ENCODE measurements at regions not wholly inside any gene's neighbourhood (a gene's known extent, or its start where the extent isn't known, plus 50 kb on each side); places are given as distances from the start of the nearest gene placed in this dataset.
A peak's percentile ranks its signal among the peaks of the same experiment; 100 is the strongest.

DNA sequence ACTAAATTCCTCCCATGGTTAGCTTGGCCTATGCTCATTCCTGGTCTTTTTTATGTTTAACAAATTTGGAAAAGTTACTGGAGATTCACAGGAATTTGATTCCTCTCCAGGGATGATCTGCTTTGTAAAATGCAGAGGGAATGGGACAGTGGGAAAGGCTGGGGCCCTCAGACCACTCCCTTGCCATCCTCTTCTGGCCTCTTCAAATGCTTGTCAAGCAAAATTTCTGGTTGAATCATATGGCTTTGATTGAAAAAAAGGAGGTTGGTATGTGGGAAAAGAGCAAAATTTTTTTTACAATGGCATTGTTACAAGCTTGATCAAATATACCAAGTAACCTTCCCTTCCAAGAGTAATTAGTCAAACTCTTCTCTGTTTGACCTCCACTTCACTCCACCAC is 225.1 kb downstream of the PIK3R1 start:
- Histone ChIP-seq H3K27me3 (ENCODE audit: control insufficient read depth in 1 of 2, insufficient read depth in 2 of 2, low read length in 2 of 2) (no peaks in the 10 kb centered on the region), H3K27ac (ENCODE audit: low read depth in 1 of 2, low read length in 2 of 2) (no peak overlapping the region), H3K36me3 (ENCODE audit: insufficient read depth, low read length) (no peaks in the 10 kb centered on the region), H3K9me3 (ENCODE audit: control insufficient read depth in 1 of 2, insufficient read depth in 1 of 2, low read length in 2 of 2) (no peaks in the 10 kb centered on the region), H3K4me1 (ENCODE audit: insufficient read depth, low read length) (peaks cover 9% of the 10 kb centered on the region), H3K4me3 (ENCODE audit: low read length) (no peak overlapping the region)
- TF ChIP-seq, protein P1, sequence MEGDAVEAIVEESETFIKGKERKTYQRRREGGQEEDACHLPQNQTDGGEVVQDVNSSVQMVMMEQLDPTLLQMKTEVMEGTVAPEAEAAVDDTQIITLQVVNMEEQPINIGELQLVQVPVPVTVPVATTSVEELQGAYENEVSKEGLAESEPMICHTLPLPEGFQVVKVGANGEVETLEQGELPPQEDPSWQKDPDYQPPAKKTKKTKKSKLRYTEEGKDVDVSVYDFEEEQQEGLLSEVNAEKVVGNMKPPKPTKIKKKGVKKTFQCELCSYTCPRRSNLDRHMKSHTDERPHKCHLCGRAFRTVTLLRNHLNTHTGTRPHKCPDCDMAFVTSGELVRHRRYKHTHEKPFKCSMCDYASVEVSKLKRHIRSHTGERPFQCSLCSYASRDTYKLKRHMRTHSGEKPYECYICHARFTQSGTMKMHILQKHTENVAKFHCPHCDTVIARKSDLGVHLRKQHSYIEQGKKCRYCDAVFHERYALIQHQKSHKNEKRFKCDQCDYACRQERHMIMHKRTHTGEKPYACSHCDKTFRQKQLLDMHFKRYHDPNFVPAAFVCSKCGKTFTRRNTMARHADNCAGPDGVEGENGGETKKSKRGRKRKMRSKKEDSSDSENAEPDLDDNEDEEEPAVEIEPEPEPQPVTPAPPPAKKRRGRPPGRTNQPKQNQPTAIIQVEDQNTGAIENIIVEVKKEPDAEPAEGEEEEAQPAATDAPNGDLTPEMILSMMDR (IDR thresholded peaks at IDR 0.05) = no peak
- H3K27ac Mint-ChIP-seq = no peak overlapping the region
- ChIA-PET POLR2A (no interaction called here), CTCF (interaction anchor here (1.6 kb wide), 1 partner anchor 154 kb away, joined by 7 read pairs; no protein-coding TSS in a partner anchor)
- H3K9me3 Mint-ChIP-seq = no peaks in the 10 kb centered on the region
- peaks cover 12% of the 10 kb centered on the region for H3K4me1 Mint-ChIP-seq (ENCODE audit: low read depth)
- H3K27me3 Mint-ChIP-seq = no peaks in the 10 kb centered on the region
- intact Hi-C loops (cut with DNase I, micrococcal nuclease) = no loop called here
- H3K4me3 Mint-ChIP-seq = no peak overlapping the region
- DNase-seq (no peak), ATAC-seq (ENCODE audit: poor library complexity) (no peak)
- H3K36me3 Mint-ChIP-seq (ENCODE audit: low read depth) = no peaks in the 10 kb centered on the region

DNA sequence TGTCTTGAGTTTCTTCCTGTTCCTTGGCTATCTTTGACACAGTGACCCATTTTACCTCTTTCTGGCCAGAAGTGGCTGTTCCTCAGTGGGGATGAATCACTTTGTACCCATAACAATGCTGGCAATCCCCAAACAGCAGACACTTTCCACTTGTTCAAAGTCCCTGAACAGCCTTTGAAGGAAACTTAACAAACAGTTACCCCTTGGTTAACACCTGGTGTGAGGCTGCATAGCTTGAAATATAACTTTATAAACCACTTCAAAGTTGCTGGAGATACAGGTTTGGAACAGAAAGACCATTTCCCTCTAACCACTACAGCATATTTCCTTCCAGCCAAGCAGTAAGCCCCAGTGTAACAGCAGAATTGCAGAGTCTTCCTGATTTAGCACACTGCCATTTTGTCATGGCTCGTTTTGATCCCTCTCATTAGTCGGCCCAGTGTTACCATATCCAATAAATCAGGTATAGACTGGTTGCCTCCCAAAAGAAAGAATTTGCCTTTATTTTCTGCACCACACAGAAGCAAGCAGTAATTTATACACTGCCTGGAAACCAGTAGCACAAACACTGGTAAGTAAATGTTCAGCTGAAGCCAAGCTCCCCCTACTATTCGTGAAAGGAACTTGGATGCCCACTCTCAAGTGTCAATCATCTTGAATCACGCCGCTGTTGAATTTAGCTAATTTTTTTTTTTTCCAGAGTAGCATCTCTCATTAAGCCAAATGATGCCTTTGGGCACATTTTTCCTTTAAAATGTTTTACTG is 225.9 kb downstream of the PIK3R1 start:
- Histone ChIP-seq H3K27me3 (ENCODE audit: control insufficient read depth in 1 of 2, insufficient read depth in 2 of 2, low read length in 2 of 2) (no peaks in the 10 kb centered on the region), H3K4me3 (ENCODE audit: low read length) (no peak overlapping the region), H3K4me1 (ENCODE audit: insufficient read depth, low read length) (peaks cover 6% of the 10 kb centered on the region), H3K36me3 (ENCODE audit: insufficient read depth, low read length) (no peaks in the 10 kb centered on the region), H3K27ac (ENCODE audit: low read depth in 1 of 2, low read length in 2 of 2) (no peak overlapping the region), H3K9me3 (ENCODE audit: control insufficient read depth in 1 of 2, insufficient read depth in 1 of 2, low read length in 2 of 2) (no peaks in the 10 kb centered on the region)
- DNase-seq = peak in 3 of 14 experiments; percentile 29 to 65 (median 42)
- POLR2A ChIA-PET = interaction anchor here (0.7 to 1.1 kb wide), 2 partner anchors 154 to 155 kb away, joined by 3 read pairs; no protein-coding TSS in a partner anchor
- no peaks in the 10 kb centered on the region for H3K9me3 Mint-ChIP-seq
- H3K27ac Mint-ChIP-seq = no peak overlapping the region
- ATAC-seq (ENCODE audit: poor library complexity) = peak; percentile 17
- intact Hi-C loops (cut with DNase I, micrococcal nuclease) = no loop called here
- no peak overlapping the region for H3K4me3 Mint-ChIP-seq
- peaks cover 7% of the 10 kb centered on the region for H3K4me1 Mint-ChIP-seq (ENCODE audit: low read depth)
- CTCF ChIA-PET = interaction anchor here (1.6 kb wide), 1 partner anchor 155 kb away, joined by 7 read pairs; no protein-coding TSS in a partner anchor
- H3K27me3 Mint-ChIP-seq = no peaks in the 10 kb centered on the region
- no peaks in the 10 kb centered on the region for H3K36me3 Mint-ChIP-seq (ENCODE audit: low read depth)
- TF ChIP-seq, protein P1 (IDR thresholded peaks at IDR 0.05) = no peak

DNA sequence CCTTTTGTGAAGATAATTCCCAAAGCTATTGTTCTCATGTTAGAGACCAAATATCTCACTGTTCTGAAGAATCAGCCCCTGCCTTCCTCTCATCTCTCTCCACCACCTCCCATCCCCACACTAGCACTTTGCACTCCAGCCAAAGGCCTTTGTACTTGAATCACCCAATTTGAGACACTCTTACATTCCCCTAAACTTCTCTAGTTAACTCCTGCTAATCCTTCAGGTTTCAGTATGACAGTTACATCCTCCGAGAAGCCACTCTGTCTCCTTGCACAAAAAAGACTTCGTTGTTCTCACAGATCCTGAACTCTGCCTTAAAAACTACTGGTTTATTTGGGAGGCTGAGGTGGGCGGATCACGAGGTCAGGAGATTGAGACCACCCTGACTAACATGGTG is 227.5 kb downstream of the PIK3R1 start:
- Histone ChIP-seq H3K9me3 (ENCODE audit: control insufficient read depth in 1 of 2, insufficient read depth in 1 of 2, low read length in 2 of 2) (no peaks in the 10 kb centered on the region), H3K36me3 (ENCODE audit: insufficient read depth, low read length) (no peaks in the 10 kb centered on the region), H3K4me3 (ENCODE audit: low read length) (no peak overlapping the region), H3K4me1 (ENCODE audit: insufficient read depth, low read length) (peaks cover 6% of the 10 kb centered on the region), H3K27me3 (ENCODE audit: control insufficient read depth in 1 of 2, insufficient read depth in 2 of 2, low read length in 2 of 2) (no peaks in the 10 kb centered on the region), H3K27ac (ENCODE audit: low read depth in 1 of 2, low read length in 2 of 2) (no peak overlapping the region)
- ATAC-seq (ENCODE audit: poor library complexity) (no peak), DNase-seq (no peak)
- no peaks in the 10 kb centered on the region for H3K27me3 Mint-ChIP-seq
- H3K4me3 Mint-ChIP-seq = no peak overlapping the region
- no peak overlapping the region for H3K27ac Mint-ChIP-seq
- H3K9me3 Mint-ChIP-seq = no peaks in the 10 kb centered on the region
- peaks cover 7% of the 10 kb centered on the region for H3K4me1 Mint-ChIP-seq (ENCODE audit: low read depth)
- intact Hi-C loops (cut with DNase I, micrococcal nuclease) = no loop called here
- TF ChIP-seq, protein P1 (IDR thresholded peaks at IDR 0.05) = no peak
- POLR2A ChIA-PET = no interaction called here
- CTCF ChIA-PET = interaction anchor here (1.0 kb wide), 1 partner anchor 157 kb away, joined by 3 read pairs; no protein-coding TSS in a partner anchor
- H3K36me3 Mint-ChIP-seq (ENCODE audit: low read depth) = no peaks in the 10 kb centered on the region

Data from CD4-positive, alpha-beta T cell (primary cell).